Activated naive CD8-positive, alpha-beta T cell treated with anti-CD3 and anti-CD28 coated beads, Interleukin-2, amount 10 ng/mL, durations not matched to agents 7 days and 5 days (primary cell): ENCODE measurements at regions not wholly inside any gene's neighbourhood (a gene's known extent, or its start where the extent isn't known, plus 50 kb on each side); places are given as distances from the start of the nearest gene placed in this dataset.

ENCODE experiments used
- ATAC-seq: fragments of 150-1000 bp; cut with Tn5 transposase; one replicate; pipeline ENCODE4 v1.10.0; 2021; ENCODE audit warnings: low read depth, moderate library complexity
- POLR2A ChIA-PET: fragments of 350-600 bp; sonication (Branson Sonifier 250); formaldehyde crosslinking; loops from one replicate; lab custom pipeline; 2021; ENCODE audit warnings: antibody characterized with exemption; lab: Charles Lee
- DNase-seq: peaks from one replicate; pipeline ENCODE4 v3.0.0; 2021
- H3K27ac Mint-ChIP-seq: one replicate; pipeline ENCODE4 v1.8.0; 2022; ENCODE audit warnings: mild to moderate bottlenecking, mixed read lengths
- H3K27me3 Mint-ChIP-seq: one replicate; pipeline ENCODE4 v1.8.0; 2022; ENCODE audit warnings: mild to moderate bottlenecking, moderate library complexity, mixed read lengths
- H3K36me3 Mint-ChIP-seq: one replicate; pipeline ENCODE4 v1.8.0; 2021; ENCODE audit warnings: mild to moderate bottlenecking, mixed read lengths
- H3K4me1 Mint-ChIP-seq: one replicate; pipeline ENCODE4 v1.8.0; 2021; ENCODE audit warnings: mixed read lengths
- H3K4me3 Mint-ChIP-seq: one replicate; pipeline ENCODE4 v1.8.0; 2022; ENCODE audit warnings: mild to moderate bottlenecking, moderate library complexity, mixed read lengths
- H3K9me3 Mint-ChIP-seq: one replicate; pipeline ENCODE4 v1.8.0; 2021; ENCODE audit warnings: mixed read lengths

- no peaks in the 10 kb centered on the region for H3K36me3 Mint-ChIP-seq
- POLR2A ChIA-PET, result no interaction called here
Observed at GRCh38 chr2:139403948-139404347, 623.8 kb upstream of the NXPH2 start.

GRCh38 chr2:139394801-139395200 is 614.6 kb upstream of the NXPH2 start:
- Mint-ChIP-seq H3K4me3 (no peak overlapping the region), H3K27ac (no peak overlapping the region), H3K9me3 (peaks cover 1% of the 10 kb centered on the region), H3K4me1 (no peaks in the 10 kb centered on the region), H3K36me3 (no peaks in the 10 kb centered on the region), H3K27me3 (no peaks in the 10 kb centered on the region)
- POLR2A ChIA-PET, result no interaction called here
- DNase-seq (no peak), ATAC-seq (no peak)

More at GRCh38 chr2:139403948-139404347, 623.8 kb upstream of the NXPH2 start:
- DNase-seq (no peak), ATAC-seq (no peak)
- no peaks in the 10 kb centered on the region for H3K4me1 Mint-ChIP-seq
- no peak overlapping the region for H3K4me3 Mint-ChIP-seq
- peaks cover 3% of the 10 kb centered on the region for H3K9me3 Mint-ChIP-seq
- H3K27me3 Mint-ChIP-seq, result no peaks in the 10 kb centered on the region
- no peak overlapping the region for H3K27ac Mint-ChIP-seq

GRCh38 chr2:139389391-139389790 is 609.2 kb upstream of the NXPH2 start:
- Mint-ChIP-seq H3K4me3 (no peak overlapping the region), H3K27ac (no peak overlapping the region), H3K27me3 (no peaks in the 10 kb centered on the region), H3K9me3 (peaks cover 4% of the 10 kb centered on the region), H3K4me1 (no peaks in the 10 kb centered on the region), H3K36me3 (no peaks in the 10 kb centered on the region)
- POLR2A ChIA-PET, result no interaction called here
- DNase-seq (no peak), ATAC-seq (no peak)

- Mint-ChIP-seq H3K27ac (no peak overlapping the region), H3K4me1 (no peaks in the 10 kb centered on the region), H3K4me3 (no peak overlapping the region), H3K9me3 (peaks cover 4% of the 10 kb centered on the region), H3K36me3 (no peaks in the 10 kb centered on the region), H3K27me3 (no peaks in the 10 kb centered on the region)
- DNase-seq, result no peak
- POLR2A ChIA-PET, result no interaction called here
- ATAC-seq, result no peak
Observed at GRCh38 chr2:139386401-139386800, 606.2 kb upstream of the NXPH2 start.

- POLR2A ChIA-PET, result no interaction called here
- Mint-ChIP-seq H3K27ac (no peak overlapping the region), H3K36me3 (no peaks in the 10 kb centered on the region), H3K4me1 (no peaks in the 10 kb centered on the region), H3K9me3 (peaks cover 4% of the 10 kb centered on the region), H3K27me3 (no peaks in the 10 kb centered on the region), H3K4me3 (no peak overlapping the region)
- ATAC-seq, result no peak
- DNase-seq, result no peak
Observed at GRCh38 chr2:139383532-139383931, 603.3 kb upstream of the NXPH2 start.

GRCh38 chr2:139380051-139380450 is 599.9 kb upstream of the NXPH2 start:
- peaks cover 2% of the 10 kb centered on the region for H3K9me3 Mint-ChIP-seq
- ATAC-seq (no peak), DNase-seq (no peak)
- H3K36me3 Mint-ChIP-seq, result no peaks in the 10 kb centered on the region
- no peak overlapping the region for H3K4me3 Mint-ChIP-seq
- H3K27ac Mint-ChIP-seq, result no peak overlapping the region
- POLR2A ChIA-PET, result no interaction called here
- no peaks in the 10 kb centered on the region for H3K4me1 Mint-ChIP-seq
- no peaks in the 10 kb centered on the region for H3K27me3 Mint-ChIP-seq

- POLR2A ChIA-PET, result no interaction called here
- no peak overlapping the region for H3K4me3 Mint-ChIP-seq
- ATAC-seq (no peak), DNase-seq (no peak)
- no peaks in the 10 kb centered on the region for H3K36me3 Mint-ChIP-seq
- no peaks in the 10 kb centered on the region for H3K4me1 Mint-ChIP-seq
- H3K27me3 Mint-ChIP-seq, result no peaks in the 10 kb centered on the region
- no peak overlapping the region for H3K27ac Mint-ChIP-seq
- no peaks in the 10 kb centered on the region for H3K9me3 Mint-ChIP-seq
Observed at GRCh38 chr2:139378373-139378772, 598.2 kb upstream of the NXPH2 start.

GRCh38 chr2:139374296-139374850 is 594.2 kb upstream of the NXPH2 start:
- Mint-ChIP-seq H3K27ac (no peak overlapping the region), H3K27me3 (no peaks in the 10 kb centered on the region), H3K4me3 (no peak overlapping the region), H3K9me3 (peaks cover 1% of the 10 kb centered on the region), H3K4me1 (no peaks in the 10 kb centered on the region), H3K36me3 (no peaks in the 10 kb centered on the region)
- DNase-seq (no peak), ATAC-seq (no peak)
- POLR2A ChIA-PET, result no interaction called here

GRCh38 chr2:139369423-139370409 is 589.5 kb upstream of the NXPH2 start:
- peaks cover 1% of the 10 kb centered on the region for H3K9me3 Mint-ChIP-seq
- H3K36me3 Mint-ChIP-seq, result no peaks in the 10 kb centered on the region
- POLR2A ChIA-PET, result no interaction called here
- no peaks in the 10 kb centered on the region for H3K27me3 Mint-ChIP-seq
- DNase-seq, result no peak
- no peak overlapping the region for H3K4me3 Mint-ChIP-seq
- no peak for ATAC-seq
- H3K27ac Mint-ChIP-seq, result no peak overlapping the region
- no peaks in the 10 kb centered on the region for H3K4me1 Mint-ChIP-seq

- Mint-ChIP-seq H3K27me3 (no peaks in the 10 kb centered on the region), H3K4me3 (no peak overlapping the region), H3K9me3 (peaks cover 1% of the 10 kb centered on the region), H3K36me3 (no peaks in the 10 kb centered on the region), H3K4me1 (no peaks in the 10 kb centered on the region), H3K27ac (no peak overlapping the region)
- POLR2A ChIA-PET, result no interaction called here
- no peak for DNase-seq
- ATAC-seq, result no peak
Observed at GRCh38 chr2:139367416-139367815, 587.2 kb upstream of the NXPH2 start.

GRCh38 chr2:139366681-139367080 is 586.5 kb upstream of the NXPH2 start:
- Mint-ChIP-seq H3K4me3 (no peak overlapping the region), H3K4me1 (no peaks in the 10 kb centered on the region), H3K9me3 (peaks cover 1% of the 10 kb centered on the region), H3K27ac (no peak overlapping the region), H3K36me3 (no peaks in the 10 kb centered on the region), H3K27me3 (no peaks in the 10 kb centered on the region)
- ATAC-seq (no peak), DNase-seq (no peak)
- POLR2A ChIA-PET, result no interaction called here

- H3K9me3 Mint-ChIP-seq, result no peaks in the 10 kb centered on the region
- no peak overlapping the region for H3K27ac Mint-ChIP-seq
- no peaks in the 10 kb centered on the region for H3K27me3 Mint-ChIP-seq
- no peaks in the 10 kb centered on the region for H3K36me3 Mint-ChIP-seq
- ATAC-seq, result no peak
- POLR2A ChIA-PET, result no interaction called here
- DNase-seq, result no peak
- no peak overlapping the region for H3K4me3 Mint-ChIP-seq
- H3K4me1 Mint-ChIP-seq, result no peaks in the 10 kb centered on the region
Observed at GRCh38 chr2:139365189-139365588, 585.0 kb upstream of the NXPH2 start.

GRCh38 chr2:139360654-139361053 is 580.5 kb upstream of the NXPH2 start:
- POLR2A ChIA-PET, result no interaction called here
- H3K27me3 Mint-ChIP-seq, result no peaks in the 10 kb centered on the region
- no peak overlapping the region for H3K4me3 Mint-ChIP-seq
- H3K36me3 Mint-ChIP-seq, result no peaks in the 10 kb centered on the region
- DNase-seq (no peak), ATAC-seq (no peak)
- no peak overlapping the region for H3K27ac Mint-ChIP-seq
- H3K4me1 Mint-ChIP-seq, result no peaks in the 10 kb centered on the region
- no peaks in the 10 kb centered on the region for H3K9me3 Mint-ChIP-seq

- Mint-ChIP-seq H3K4me3 (no peak overlapping the region), H3K27me3 (no peaks in the 10 kb centered on the region), H3K36me3 (no peaks in the 10 kb centered on the region), H3K4me1 (no peaks in the 10 kb centered on the region), H3K27ac (no peak overlapping the region), H3K9me3 (no peaks in the 10 kb centered on the region)
- DNase-seq (no peak), ATAC-seq (no peak)
- POLR2A ChIA-PET, result no interaction called here
Observed at GRCh38 chr2:139359818-139360217, 579.6 kb upstream of the NXPH2 start.
